ENCODE measurements at regions not wholly inside any gene's neighbourhood (a gene's known extent, or its start where the extent isn't known, plus 50 kb on each side); places are given as distances from the start of the nearest gene placed in this dataset.
"Not testable (repeated sequence)": the region's sequence is repeated elsewhere in the genome, so short reads cannot be mapped to it uniquely, and the experiment has no call there.

DNA sequence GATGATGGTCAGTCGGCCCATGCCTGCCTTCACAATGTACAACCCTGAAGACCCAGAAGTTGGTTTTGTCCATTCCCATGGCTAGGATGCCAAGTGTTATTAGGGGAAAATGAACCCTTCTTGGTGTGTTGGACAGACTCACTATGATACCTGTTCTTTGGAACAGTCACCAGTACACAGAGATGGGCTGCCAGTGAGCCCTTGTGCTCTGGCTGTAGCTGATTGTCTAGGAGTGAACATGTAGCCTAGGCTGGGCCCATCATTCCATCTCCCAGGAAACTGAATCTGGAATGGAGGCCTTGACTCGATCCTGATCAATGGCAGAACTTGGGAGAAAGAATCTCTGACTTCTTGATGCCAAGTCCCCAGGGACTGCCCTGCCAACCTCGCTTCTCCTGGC lies 188.9 kb downstream of the EVX1 start:
- no peak overlapping the region for H3K4me3 ChIP-seq (ENCODE audit: low read depth, low read length)
- TF ChIP-seq, protein P1, sequence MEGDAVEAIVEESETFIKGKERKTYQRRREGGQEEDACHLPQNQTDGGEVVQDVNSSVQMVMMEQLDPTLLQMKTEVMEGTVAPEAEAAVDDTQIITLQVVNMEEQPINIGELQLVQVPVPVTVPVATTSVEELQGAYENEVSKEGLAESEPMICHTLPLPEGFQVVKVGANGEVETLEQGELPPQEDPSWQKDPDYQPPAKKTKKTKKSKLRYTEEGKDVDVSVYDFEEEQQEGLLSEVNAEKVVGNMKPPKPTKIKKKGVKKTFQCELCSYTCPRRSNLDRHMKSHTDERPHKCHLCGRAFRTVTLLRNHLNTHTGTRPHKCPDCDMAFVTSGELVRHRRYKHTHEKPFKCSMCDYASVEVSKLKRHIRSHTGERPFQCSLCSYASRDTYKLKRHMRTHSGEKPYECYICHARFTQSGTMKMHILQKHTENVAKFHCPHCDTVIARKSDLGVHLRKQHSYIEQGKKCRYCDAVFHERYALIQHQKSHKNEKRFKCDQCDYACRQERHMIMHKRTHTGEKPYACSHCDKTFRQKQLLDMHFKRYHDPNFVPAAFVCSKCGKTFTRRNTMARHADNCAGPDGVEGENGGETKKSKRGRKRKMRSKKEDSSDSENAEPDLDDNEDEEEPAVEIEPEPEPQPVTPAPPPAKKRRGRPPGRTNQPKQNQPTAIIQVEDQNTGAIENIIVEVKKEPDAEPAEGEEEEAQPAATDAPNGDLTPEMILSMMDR (conservative IDR thresholded peaks at IDR 0.05; ENCODE audit: low read depth, low read length), result no peak
- DNase-seq (ENCODE audit: low read depth), result no peak

DNA sequence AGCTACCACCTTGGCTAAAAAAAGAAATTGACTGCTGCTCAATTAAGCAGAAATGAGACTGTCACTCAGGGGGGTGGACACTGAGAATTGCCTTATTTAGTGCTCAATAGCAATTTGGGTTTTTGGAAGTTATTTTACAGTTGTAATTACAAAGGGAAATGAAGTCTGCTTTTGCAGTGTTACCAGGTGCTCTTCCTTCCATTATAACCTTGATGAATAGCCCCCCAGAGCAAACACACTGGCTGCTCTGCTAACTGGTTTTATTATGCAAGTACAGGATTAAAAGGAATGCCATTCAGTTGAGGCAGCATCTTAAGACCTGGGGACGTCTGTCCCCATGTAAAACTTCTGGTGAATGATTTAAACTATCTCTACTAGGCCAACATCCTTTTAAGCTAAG lies 191.0 kb downstream of the EVX1 start:
- no peak for DNase-seq (ENCODE audit: low read depth)
- TF ChIP-seq, protein P1 (conservative IDR thresholded peaks at IDR 0.05; ENCODE audit: low read depth, low read length), result no peak
- no peak overlapping the region for H3K4me3 ChIP-seq (ENCODE audit: low read depth, low read length)

DNA sequence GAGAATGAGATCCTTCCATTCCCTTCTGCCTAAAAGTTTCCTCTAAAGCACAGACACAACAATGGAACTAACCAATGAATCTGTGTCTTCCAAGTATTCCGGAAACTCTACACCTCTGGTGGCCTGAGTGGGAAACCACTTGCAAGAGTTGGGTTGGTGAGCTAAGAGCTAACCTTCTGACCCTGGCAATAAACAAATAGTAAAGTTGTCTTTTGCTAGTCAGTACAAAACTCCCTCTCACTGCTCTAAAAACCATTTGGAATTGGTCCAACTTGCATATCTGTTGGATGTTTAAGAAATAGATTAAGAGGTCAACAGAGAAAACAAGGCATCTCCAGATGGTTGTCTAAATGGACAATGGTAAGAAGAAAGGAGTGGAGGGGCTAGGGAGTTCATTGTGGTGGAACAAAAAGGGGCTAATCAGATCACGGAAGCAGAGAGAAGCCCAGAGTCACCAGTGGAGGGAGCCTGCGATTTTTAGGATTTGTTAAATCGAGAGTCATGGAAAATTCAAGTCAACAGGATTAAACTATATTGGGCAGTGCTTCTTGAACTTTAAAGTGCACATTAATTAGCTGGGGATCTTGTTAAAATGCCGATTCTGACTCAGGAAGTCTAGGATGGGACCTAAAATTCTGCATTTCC lies 192.3 kb downstream of the EVX1 start:
- TF ChIP-seq, protein P1 (conservative IDR thresholded peaks at IDR 0.05; ENCODE audit: low read depth, low read length), result peak; percentile 47
- no peak overlapping the region for H3K4me3 ChIP-seq (ENCODE audit: low read depth, low read length)
- DNase-seq (ENCODE audit: low read depth), result peak; percentile 65

DNA sequence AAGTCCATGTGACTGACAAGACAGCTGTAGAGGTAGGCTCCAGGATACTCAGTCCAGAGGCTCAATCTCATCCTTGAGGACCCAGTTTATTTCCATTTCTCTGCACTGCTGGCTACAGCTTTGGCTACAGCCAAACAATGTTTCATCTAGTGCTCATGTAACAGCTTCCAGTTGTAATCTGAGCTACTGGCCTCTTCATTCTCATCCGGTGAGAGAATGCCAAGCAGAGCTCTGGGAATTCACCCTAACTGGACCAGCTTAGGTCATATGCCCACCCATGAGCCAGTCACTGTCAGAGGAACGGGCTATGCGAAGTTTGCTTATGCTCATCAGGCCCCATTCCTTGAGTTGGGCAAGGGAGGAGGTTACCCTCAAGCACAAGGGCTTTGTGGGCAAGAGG lies 192.9 kb downstream of the EVX1 start:
- no peak overlapping the region for H3K4me3 ChIP-seq (ENCODE audit: low read depth, low read length)

DNA sequence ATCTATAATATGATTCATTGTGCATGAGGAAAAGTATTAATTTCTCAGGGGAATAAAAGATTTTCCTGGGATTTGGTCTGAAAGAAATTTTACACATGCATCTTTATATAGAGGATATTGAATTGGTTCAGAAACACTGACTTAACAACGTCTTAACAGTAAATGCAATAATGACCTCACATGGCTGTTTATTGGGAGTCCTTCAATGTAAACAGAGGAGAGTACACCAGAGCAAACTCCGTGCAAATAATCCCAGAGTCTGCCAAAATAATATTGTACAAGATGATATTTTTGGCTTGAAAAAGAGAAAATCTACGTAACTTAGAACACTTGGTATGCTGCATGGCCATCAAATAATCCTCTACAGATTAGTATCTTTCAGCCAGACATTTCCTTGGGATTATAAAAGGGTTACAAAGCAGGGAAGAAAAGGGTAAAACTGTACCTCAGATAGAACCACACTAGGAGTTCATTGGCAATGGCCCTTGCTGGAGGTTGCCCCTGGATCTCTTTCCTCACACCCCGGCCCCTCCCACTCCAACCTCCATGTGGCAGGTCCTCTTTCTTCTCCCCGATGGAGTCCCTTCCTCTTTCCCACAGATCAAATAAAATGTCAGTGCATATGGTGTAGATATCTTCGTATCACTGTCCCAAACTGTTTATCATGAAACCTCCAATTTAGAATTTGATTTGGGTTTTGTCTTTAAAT lies 196.4 kb downstream of the EVX1 start:
- TF ChIP-seq, protein P1 (conservative IDR thresholded peaks at IDR 0.05; ENCODE audit: low read depth, low read length), result no peak
- H3K4me3 ChIP-seq (ENCODE audit: low read depth, low read length), result no peak overlapping the region
- no peak for DNase-seq (ENCODE audit: low read depth)

More for the DNA sequence above, 192.9 kb downstream of the EVX1 start:
- DNase-seq (ENCODE audit: low read depth), result peak; percentile 67
- TF ChIP-seq, protein P1 (conservative IDR thresholded peaks at IDR 0.05; ENCODE audit: low read depth, low read length), result no peak

DNA sequence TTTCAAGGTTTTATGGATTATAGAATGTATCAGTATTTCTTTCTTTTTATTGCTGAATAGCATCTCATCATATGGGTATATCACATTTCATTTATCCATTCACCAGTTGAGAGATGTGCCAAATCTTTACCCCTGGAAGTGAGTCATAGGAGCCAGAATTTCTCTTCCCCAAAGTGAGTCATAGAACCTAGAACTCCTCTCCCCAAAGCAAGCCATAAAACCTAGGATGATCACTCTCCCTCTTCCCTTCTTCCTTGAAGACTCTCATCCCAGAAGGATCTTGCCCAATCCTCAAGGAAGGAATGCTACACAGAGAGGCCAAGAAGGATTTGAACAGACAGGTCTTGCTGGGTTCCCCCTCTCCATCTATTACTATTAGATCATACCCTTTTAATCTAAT lies 199.9 kb downstream of the EVX1 start:
- TF ChIP-seq, protein P1 (conservative IDR thresholded peaks at IDR 0.05; ENCODE audit: low read depth, low read length), result no peak
- DNase-seq (ENCODE audit: low read depth), result peak; percentile 17
- no peak overlapping the region for H3K4me3 ChIP-seq (ENCODE audit: low read depth, low read length)

DNA sequence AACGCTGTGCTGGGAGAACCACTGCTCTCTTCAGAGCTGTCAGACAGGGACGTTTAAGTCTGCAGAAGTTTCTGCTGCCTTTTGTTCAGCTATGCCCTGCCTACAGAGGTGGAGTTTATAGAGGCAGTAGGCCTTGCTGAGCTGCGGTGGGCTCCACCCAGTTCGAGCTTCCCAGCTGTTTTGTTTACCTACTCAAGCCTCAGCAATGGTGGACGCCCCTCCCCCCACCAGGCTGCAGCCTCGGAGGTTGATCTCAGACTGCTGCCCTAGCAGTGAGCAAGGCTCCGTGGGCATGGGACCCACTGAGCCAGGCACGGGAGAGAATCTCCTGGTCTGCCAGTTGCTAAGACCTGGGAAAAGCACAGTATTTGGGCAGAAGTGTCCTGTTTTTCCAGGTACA lies 206.4 kb downstream of the EVX1 start:
- DNase-seq (ENCODE audit: low read depth); H3K4me3 ChIP-seq (ENCODE audit: low read depth, low read length): not testable (repeated sequence)
